Right forelimb (tissue), 1 donor: ENCODE measurements at regions not wholly inside any gene's neighbourhood (a gene's known extent, or its start where the extent isn't known, plus 50 kb on each side); places are given as distances from the start of the nearest gene placed in this dataset.

ENCODE experiments used
- DNase-seq: peaks from one replicate; pipeline ENCODE4 v3.0.0-alpha.2; 2018

DNA sequence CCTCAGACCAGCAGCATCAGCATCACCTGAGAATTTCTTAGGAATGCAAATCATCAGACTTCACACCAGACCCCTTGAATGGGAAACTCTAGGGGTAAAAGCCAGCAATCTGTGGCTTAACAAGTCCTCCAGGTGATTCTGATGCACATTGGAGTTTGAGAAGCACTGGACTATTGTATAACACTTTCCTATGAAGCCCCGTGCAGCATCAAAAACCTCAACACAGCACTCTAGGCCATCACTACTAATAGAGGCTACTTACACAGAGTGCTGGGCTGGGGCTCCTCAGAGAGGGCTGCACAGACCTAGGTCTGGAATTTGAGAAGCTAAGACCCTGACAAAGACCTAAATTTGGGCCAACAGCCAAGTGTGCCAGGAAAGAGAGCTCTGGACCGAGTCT is 95.7 kb upstream of the ARAP3 start:
- DNase-seq = no peak

DNA sequence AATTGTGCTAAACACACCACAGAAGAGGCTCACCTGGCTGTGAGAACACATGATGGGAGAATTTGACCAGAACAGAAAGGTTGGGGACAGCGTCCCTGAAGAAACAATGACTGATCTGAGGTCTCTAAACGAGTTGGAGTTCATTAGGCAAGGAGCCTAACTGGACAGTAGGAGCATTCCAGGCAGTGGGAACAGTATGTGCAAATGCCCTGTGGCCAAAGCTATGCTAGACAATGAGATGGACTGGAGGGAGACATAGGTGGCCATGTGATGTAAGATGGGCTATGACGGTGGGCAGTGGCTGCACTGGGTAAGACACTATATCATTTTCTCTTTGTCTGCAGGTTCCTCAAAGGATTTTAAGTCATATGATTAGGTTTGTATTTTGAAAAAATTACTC is 95.1 kb upstream of the ARAP3 start:
- DNase-seq = no peak

DNA sequence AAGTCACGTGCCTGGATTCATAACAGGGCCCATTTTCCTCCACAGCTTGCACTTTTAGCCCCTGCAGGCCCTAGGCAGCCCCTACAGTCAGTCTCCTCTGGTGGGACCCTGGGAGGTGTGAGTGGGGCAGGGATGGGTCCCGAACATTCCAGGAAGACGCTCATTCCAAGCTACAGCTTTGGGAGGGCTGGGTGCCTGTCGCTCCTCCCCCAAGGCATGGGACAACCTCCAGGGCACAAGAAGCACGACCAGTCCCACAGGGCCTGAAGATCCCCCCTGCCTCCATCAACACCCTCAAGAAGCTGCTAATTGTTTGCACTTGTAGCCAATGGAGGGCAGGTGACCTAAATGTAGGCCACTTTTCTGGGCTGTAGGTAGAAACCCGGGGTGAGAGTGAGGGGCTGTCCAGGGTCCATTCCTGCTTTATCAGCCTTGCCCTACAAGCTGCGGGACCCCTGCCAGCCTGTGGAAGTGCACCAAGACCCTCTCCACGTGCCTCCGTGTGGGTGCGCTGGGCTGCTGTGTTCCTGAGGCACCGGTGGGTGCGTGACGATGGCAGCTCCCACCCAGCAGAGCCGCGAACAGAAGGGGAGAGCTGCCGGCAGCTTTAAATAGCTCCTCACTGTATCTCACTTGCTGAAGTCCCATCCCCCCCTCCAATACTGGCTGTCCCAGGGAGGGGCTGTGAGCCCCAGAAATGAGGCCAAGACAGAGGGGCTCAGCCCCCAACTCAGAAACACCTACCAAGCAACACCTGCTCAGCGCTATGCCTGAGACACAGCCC is 91.9 kb upstream of the ARAP3 start:
- no peak for DNase-seq

DNA sequence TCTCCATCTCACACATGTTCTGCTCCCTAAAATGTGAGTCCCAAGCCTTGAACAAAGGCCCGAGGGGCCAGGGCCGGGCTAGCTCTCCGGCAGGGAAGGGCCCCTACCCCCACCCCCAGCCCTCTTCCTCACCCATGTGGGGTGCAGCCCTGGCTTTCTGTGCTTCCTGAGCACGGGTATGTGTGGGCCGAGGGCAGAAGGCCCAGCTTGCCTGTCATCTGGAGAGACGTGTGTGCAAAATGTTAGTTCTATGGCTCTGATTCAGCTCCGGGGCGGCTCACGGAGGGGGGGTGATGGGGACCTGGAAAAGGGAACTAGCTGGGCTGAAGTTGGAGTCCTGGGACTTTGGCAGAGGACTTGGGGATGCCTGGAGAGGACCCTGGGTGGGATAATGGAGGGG is 90.3 kb upstream of the ARAP3 start:
- DNase-seq = no peak

DNA sequence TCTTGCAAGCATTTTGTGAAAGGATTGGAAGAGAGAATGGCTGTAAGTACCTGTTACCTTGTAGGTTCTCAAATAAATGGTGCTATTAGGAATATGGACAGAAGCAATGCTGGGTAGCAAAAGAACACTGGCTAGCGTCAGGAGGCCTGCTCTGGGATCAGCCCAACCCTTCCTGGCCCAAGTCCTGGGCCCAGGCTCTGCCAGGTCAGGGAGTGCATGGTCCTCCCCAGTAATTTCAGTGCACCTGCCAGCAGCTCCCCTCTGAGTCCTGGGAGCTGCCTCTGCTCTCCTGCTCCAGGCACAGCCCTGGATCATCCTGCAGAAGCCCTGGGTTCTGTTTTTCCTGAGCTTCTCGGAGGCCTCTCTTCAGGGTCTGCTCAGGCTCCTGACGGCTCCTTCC is 89.5 kb upstream of the ARAP3 start:
- DNase-seq = no peak

DNA sequence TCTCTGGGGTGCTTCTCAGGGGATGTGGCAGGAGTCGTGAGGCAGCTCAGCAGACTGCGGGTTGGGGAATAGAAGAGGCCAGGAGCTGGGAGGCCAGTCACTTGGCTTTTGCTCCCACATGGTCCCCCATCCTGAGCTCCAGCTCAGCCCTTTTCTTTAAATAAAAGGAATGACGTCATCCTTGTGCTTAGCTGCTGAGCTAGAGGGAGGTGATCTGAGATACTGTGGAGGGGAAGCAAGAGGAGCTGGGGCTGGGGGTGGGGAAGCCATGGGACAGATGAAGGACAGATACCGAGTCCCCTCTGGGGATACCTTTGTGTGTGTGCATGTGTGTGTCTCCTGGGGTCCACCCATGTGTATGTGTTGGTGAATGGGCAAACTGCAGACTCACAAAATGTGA is 89.0 kb upstream of the ARAP3 start:
- no peak for DNase-seq

DNA sequence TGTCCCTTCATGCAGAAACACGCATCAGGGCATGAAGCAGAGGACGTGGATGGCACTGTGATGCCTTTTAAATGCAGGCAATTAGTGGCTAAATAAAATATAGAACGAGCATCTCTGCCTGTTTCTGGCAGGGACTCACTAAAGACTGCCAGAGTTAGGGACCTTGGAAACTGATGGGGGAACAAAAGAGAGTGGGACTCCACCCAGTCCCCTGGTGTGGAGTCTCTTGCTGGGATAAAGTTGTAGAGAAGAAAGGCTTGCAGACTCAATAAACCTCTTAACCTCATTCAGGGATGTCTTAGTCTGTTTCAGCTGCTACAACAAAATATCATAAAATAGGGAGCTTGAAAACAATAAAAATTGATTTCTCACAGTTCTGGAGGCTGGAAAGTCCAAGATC is 87.6 kb upstream of the ARAP3 start:
- no peak for DNase-seq

DNA sequence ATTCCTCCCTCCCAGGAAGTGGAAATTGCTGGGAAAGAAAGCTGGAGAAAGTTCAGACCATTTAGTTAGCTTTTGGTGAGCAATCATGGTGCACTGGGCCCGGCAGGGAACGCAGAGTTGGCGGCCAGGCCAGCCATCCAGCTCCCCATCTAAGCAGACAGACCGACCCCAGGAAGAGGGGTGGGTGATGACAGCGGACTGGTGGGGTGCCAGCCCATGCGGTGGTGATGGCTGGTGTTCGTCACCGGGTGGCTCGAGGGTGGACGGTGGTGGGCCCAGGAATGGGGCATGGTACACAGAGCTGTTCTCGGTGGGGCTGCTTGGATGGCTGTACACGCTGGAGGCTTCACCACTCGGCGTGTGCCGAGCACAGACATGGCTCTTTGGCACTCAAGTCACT is 85.6 kb upstream of the ARAP3 start:
- no peak for DNase-seq

DNA sequence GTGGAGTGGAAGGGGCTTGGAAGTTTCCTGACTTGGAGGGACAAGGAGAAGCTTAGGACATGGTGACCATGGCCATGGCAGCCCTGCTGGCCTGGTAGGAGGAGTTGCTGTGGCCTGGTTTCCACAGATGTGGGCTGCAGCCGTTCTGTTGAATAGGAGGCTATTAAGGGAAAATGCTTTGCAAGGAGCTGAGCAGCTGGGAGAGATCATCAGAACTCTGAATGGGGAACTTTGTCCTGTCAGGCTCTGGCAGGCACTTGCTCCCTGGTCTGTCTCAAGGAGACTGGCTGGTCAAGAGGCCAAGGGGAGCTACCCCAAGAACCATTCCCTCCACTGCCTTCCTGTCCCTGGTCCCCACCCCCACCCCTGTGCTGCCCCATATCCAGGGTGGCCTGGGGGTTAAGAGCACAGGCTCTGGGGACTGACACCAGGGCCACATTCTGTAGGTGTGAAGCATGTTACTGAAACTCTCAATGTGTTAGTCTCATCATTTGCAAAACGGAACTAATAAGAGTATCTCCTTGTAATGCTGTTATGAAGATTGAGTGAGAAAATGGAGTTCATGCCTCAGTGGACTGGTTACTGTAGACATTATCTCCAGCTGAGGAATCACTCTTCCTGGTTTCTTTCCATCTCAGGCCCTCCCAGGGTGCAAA is 84.0 kb upstream of the ARAP3 start:
- DNase-seq = no peak

DNA sequence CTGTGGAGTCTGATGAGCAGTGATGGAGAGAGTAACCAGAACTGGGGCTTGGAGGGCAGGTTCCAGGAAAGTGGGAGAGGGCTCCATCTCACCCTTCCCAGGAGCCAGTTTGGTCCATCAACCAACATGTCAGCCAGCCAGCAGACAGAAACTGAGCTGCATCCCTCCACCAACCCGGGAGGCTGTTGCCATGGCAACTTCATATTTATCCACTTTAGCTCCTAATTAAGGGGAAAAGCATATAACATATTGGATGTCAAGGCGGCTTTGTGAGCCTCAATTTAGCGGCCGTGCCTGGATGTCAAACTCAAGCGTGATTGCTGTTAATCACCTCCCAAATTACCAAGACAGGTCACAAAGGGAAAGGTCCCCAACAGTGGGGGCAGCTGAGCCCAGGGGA is 81.5 kb upstream of the ARAP3 start:
- no peak for DNase-seq

DNA sequence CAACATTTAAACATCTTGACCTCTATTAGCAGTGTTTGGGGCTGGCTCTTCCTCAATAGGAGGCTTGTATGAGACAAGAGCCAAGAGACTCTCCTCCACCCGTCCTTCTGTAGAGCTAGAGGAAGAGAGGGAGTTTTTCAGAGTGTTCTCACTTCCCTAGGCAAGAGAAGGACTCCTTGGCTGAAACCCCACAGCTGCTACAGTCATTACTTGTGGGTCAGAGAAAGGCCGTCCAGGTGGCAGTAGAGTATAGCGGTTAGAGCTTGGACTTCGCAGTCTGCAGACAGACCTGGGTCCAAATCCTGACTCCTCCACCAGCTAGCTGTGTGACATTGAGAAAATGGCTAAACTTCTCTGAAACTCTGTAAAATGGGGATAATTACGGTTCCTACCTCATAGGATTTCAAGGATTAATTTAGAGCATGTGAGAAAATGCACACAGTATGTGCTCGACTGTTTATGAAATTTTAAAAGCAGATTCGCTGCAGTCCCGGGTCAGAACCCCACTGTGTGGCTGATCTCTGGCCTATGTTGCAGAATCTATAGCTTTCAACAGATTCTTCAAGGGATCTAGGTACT is 80.8 kb upstream of the ARAP3 start:
- DNase-seq = no peak

DNA sequence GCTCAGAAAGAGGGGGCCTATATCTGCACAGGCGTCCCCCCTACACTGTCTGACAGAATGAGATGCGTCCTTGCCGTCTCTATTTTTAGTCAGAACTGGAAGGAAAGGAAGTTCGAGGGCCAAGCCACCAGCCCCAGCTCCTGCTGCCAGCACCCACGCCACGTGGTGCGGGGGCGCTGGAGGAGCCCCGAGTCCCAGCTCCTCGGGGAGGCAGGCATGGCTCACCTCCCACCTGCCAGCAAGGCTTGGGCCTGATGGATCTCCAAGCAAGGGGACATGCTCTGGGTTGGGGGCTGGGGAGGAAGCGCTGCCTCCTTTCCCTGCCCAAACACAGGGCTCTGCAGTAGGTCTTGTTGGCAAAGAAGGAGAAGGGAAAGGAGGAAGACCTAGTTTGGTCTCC is 80.3 kb upstream of the ARAP3 start:
- DNase-seq = no peak

DNA sequence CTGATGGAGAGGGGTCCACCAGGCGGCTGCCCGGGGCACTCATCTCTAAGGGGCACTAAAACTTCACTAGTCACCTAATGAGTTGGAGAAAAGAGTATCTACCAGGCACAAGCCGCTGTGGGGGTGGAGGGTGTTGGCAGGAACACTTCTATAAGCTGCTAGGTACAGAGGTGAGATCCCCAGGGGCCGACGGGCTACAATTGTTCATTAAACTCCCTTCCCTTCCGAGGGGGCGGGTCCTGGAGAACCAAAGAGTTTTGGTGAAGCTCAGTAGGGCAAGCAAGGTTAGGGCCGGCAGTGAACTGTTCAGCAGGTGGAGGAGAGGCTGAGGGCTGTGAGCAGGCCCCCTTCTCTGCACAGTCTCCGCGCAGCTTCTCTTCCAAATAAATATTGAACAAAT is 78.7 kb upstream of the ARAP3 start:
- DNase-seq = no peak

DNA sequence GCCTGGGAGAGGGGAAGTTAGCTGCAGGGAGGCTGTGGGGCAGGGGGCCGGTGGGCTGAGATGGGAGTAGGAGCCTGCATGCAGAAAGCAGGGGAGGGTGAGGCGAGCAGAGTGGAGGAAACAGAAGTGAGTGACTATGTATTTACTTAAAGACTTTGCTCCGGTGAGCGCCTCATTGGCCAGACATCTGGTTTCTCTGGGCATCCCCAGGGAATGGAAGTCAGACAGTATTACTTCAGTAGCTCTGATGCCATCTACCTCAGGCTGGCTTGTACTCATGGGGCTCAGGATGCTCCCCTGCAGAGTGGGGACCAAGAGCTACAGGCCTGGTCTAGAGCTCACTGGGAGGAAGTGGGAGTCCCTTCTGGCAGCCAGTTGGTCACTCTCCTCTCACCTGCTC is 78.2 kb upstream of the ARAP3 start:
- no peak for DNase-seq

DNA sequence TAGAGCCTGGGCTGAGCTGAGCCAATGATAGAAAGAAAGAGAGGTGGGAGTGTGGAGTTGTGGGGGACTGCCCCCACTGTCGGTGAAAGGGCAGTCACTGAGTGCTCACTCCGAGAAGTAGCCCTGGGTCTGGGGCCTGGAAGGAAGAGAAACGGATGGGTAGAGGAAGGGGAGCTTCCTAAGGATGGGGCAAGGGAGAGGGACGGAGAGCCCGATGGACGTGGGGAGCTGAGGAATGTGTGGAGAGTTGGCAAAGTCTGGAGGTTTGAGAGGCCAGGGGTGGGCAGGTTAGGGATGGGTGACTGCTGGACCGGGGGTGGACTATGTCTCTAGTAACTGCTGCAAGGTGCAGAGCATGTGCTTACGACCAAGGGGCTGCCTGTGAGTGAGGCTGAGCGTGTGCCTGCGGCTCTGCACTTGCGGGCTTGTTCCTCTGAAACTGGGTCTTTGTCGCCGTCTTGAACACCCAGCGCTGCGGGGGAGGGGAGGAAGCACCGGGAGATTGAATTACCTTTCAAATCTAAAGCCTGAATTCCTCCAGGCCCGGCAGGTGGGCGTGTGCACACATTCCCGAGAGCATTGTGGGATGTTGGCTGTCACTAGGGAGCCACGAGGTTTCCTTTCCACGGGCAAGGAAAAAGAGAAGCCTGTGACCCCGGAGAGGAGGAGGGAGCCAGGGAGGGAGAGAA is 76.4 kb upstream of the ARAP3 start:
- no peak for DNase-seq

DNA sequence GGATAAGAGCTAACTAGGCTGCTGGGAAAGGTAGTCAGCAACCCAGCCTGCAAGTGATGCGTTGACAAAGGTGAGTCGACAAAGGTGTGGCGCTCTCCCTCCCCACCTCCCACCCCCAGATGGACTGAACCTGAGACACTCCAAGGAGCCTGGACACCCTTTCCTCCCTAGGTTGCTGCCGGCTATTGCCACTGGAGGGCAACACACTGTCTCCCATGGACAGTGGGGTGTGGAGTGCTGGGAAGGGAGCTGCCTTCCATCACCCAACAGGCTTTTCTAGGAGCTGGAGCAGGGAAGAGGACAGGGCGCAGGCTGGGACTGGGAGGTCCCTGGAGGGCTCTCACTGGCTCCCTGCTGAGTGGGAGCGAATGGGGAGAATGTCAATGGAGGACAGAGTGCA is 75.4 kb upstream of the ARAP3 start:
- no peak for DNase-seq

DNA sequence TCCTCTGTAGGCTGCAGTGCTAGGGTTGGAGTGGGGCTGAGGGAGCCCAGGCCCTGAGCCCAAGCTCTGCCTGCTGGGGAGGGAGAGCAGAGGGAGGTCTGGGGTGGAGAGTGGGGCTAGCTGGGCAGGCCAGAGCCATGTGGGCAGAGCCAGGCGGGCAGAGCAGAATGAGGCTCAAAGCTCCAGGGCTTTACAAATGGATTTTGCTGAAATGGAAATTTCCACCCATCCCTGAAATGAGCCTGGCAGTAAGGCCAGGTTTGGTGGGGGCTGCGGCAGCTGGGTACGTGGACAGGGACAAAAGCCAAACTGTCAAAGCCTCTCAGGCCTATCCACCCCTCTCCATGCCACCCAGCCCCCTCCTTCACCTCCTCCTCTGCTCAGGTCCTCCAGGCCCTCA is 74.2 kb upstream of the ARAP3 start:
- no peak for DNase-seq

DNA sequence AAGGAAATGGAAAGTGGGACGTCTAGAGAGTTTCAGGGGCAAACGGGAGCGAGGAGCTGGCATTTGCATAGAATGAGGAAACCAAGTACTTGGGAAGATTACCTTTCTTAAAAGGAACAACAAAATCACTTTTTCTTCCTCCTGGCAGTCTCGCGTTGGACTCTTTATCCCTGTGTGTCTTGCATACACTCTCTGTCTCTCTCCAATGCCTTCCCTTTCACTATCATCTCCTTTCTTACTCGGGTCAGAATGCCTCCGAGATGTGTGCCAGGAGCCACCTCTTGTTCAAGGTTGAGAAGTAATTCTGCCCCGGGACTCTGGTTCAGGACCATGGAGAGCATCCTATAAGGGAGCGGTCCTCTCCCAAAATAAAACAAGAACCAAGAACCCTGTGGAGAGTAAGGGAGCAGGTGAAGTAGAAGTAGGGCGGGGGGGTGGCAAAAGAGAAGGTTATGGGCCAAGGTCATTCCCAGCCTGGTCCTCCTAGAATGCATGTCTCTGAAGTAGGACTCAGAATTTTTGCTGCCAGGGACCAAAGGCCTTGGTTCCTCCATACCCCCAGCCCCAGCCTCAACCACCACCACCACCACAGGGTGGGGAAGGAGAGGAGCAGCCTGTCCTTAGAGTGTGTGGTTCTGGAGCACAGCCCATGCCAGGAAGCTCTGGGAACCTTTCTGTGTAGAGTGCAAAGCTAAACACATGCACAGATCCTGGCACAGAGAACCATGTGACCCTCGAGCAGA is 72.1 kb upstream of the ARAP3 start:
- peak; percentile 51 for DNase-seq

DNA sequence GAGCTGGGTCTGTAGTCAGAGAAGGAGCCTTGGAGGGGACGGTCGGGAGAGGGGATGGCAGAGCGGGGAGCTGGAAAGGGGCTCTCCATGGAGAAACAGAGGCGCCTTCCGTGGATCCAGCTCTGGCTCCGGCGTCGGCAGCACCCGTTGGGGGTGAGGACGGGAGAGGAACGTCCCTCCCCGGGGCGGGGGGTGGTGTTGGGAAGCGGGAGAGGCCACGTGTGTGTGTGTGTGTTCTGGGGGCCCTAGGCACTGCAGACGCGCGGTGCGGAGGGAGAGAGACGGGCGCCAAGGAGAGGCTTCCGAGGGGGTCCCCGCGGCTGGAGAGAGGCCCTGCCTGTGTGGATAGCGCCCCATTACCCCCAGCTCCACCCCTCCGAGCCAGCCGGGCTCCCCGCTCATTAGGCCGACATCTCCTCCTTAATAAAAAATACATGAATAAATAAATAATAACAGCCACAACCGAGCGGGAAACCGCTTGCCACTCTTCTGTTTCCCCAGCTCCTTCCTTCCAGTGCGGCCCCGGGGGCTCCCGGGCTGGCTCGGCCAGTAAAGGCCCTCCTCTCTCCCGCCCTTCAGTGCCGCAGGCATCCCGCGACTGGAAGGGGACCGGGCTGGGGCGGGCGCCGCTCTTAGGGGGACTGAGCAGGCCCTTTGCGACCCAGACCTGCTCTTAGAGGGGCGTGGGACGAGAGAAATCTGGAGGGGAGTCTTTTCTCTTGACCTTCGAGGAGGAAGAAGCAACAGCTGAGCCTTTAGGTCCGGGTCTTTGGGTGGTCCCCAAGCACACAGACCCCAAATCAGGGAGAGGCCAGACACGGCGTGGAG is 71.3 kb upstream of the ARAP3 start:
- no peak for DNase-seq

DNA sequence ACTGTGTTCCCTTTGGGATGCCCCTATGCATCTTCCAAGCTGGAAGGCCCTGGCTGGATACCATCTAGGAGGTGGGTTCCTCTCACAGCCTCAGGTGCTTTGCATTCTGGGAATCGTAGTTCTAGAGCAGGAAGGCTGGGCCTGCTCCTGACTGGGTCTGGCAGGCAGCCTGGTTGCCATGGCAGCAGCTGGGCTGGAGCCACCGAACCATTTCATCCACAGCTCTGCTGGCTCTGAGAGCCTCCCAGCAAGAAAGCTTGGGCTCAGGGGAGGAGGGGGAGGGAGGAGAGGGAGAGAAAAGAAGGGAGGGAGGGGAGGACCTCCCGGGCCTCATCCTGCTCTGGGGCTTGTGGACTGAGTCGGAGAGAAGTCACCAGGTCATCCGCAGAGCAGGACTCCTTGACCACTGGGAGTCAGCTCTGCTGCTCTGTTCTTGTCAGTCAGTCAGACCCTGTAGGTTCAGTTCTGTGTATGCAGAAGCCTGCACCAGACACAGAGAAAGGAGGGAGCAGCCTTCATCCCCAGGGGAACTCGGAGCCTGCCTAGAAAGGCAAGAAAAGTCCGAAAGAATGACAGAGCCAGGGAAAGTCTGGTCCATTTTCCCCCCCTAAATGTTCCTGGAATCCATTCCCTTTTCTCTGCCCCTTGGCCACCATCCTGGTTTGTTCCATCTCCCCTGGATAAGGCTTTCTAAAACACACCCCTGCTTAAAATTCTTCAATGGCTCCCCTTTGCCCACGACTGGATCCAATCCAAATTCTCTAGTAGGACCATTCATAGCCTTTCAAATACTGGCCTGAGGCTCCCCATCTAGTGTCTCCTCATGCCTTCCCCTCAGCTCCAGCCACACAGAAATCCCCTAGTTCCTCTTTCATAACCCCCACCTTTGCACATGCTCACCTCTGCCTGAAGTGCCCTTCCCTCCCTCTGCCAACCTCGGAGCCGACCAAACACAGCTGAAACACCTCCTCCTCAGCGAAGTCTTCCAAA is 65.4 kb upstream of the ARAP3 start:
- DNase-seq = peak; percentile 73

DNA sequence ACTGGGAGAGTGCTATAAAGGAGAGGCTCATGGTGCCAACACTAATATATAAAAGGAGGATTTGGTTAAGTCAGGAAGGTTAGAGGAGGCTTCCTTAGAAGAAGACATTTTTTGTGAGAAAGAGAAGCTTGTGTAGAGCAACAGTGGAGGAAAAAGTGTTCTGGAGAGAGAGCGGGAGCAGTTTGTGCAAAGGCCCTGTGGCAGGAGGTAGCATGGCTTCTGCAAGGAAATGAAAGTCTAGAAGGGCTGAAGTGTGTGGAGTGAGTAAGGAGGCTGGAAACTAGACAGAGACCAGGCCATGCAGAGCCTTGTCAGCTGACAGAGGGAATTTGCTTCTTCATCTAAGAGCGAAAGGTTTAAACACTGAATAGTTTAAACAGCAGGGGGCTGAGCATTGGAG is 64.4 kb upstream of the ARAP3 start:
- DNase-seq = no peak
